Ovary (tissue), 3 donors: ENCODE measurements at regions not wholly inside any gene's neighbourhood (a gene's known extent, or its start where the extent isn't known, plus 50 kb on each side); places are given as distances from the start of the nearest gene placed in this dataset.

ENCODE experiments used
- EP300 ChIP-seq: sonication (generic); formaldehyde crosslinking; IDR thresholded peaks from one replicate; pipeline ENCODE4 v1.6.1; 2017; ENCODE audit warnings: antibody characterized with exemption
- TF ChIP-seq, protein P1 (sequence below), 3 donors: fragments of 450-650 bp in 2 of 3; fragments of 200-600 bp in 1 of 3; IDR thresholded peaks; one replicate each; pipeline versions ENCODE4 v1.5.1 to v1.8.0; 2016 to 2022; ENCODE audit warnings: antibody characterized with exemption in 3 of 3, mild to moderate bottlenecking in 1 of 3
- donor health status: DM: no; HTN: no; CAD: no.

DNA sequence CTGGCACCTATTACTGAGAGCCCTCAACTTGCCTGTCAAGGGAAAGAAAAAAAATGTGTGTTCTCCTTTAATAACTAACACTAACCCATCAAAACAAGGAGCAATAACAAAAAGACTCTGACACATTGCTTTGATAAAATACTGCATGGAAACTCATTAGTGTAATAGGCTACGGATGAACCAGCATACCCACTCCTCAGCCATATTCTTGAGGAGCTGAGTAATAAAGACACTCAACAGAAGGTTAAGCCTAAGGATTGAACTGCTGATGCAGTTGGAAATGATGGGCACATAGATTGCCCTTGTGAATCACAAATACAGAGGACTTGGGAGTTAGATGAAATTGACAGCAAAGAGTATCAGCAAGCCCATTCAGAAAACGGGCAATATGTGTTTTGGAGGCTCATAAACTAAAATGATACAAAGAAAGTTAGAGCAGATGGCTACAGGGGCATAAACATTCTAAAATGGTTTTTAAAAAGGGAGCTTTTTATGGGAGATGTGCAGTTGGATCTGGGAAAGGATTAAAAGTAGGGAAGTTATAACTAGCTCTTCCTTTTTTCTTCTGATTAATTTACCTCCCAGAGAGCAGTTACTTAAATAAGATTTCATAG, 447.6 kb upstream of the IL12A start:
- TF ChIP-seq, protein P1, sequence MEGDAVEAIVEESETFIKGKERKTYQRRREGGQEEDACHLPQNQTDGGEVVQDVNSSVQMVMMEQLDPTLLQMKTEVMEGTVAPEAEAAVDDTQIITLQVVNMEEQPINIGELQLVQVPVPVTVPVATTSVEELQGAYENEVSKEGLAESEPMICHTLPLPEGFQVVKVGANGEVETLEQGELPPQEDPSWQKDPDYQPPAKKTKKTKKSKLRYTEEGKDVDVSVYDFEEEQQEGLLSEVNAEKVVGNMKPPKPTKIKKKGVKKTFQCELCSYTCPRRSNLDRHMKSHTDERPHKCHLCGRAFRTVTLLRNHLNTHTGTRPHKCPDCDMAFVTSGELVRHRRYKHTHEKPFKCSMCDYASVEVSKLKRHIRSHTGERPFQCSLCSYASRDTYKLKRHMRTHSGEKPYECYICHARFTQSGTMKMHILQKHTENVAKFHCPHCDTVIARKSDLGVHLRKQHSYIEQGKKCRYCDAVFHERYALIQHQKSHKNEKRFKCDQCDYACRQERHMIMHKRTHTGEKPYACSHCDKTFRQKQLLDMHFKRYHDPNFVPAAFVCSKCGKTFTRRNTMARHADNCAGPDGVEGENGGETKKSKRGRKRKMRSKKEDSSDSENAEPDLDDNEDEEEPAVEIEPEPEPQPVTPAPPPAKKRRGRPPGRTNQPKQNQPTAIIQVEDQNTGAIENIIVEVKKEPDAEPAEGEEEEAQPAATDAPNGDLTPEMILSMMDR (IDR thresholded peaks at IDR 0.05): no peak
- no peak for TF ChIP-seq EP300
